Umbilical cord (tissue), 1 donor: ENCODE measurements at regions not wholly inside any gene's neighbourhood (a gene's known extent, or its start where the extent isn't known, plus 50 kb on each side); places are given as distances from the start of the nearest gene placed in this dataset.
"Not testable (repeated sequence)": the region's sequence is repeated elsewhere in the genome, so short reads cannot be mapped to it uniquely, and the experiment has no call there.

Source experiments
- DNase-seq: peaks from one replicate; pipeline ENCODE4 v3.0.0-alpha.2; 2015; ENCODE audit warnings: low spot score

- DNase-seq, result no peak
These were observed 760.0 kb downstream of the METTL4 start for GRCh38 chr18:1811282-1811681.

GRCh38 chr18:1825296-1825695 is 746.0 kb downstream of the METTL4 start:
- DNase-seq, result peak; percentile 1

- no peak for DNase-seq
These were observed 730.4 kb downstream of the METTL4 start for GRCh38 chr18:1840878-1841277.

GRCh38 chr18:1846640-1847039 is 724.7 kb downstream of the METTL4 start:
- DNase-seq, result no peak

- no peak for DNase-seq
These were observed 722.6 kb downstream of the METTL4 start for GRCh38 chr18:1848716-1849115.

GRCh38 chr18:1849386-1849785 is 721.9 kb downstream of the METTL4 start:
- no peak for DNase-seq

GRCh38 chr18:1857281-1857680 is 714.0 kb downstream of the METTL4 start:
- not testable (repeated sequence) for DNase-seq

GRCh38 chr18:1861473-1861872 is 709.8 kb downstream of the METTL4 start:
- DNase-seq, result no peak

GRCh38 chr18:1865869-1866268 is 705.4 kb downstream of the METTL4 start:
- DNase-seq, result no peak

GRCh38 chr18:1872274-1872673 is 699.0 kb downstream of the METTL4 start:
- DNase-seq, result no peak

- no peak for DNase-seq
These were observed 696.1 kb downstream of the METTL4 start for GRCh38 chr18:1875219-1875618.

GRCh38 chr18:1884623-1885022 is 686.7 kb downstream of the METTL4 start:
- no peak for DNase-seq

GRCh38 chr18:1891641-1892040 is 679.7 kb downstream of the METTL4 start:
- DNase-seq, result peak; percentile 5

- no peak for DNase-seq
These were observed 679.1 kb downstream of the METTL4 start for GRCh38 chr18:1892191-1892590.

GRCh38 chr18:1895456-1896185 is 675.7 kb downstream of the METTL4 start:
- no peak for DNase-seq

GRCh38 chr18:1906421-1906820 is 664.9 kb downstream of the METTL4 start:
- DNase-seq, result peak; percentile 58

- no peak for DNase-seq
These were observed 663.7 kb downstream of the METTL4 start for GRCh38 chr18:1907470-1908206.

- no peak for DNase-seq
These were observed 656.8 kb downstream of the METTL4 start for GRCh38 chr18:1914489-1914888.

GRCh38 chr18:1916869-1917523 is 654.3 kb downstream of the METTL4 start:
- no peak for DNase-seq

- no peak for DNase-seq
These were observed 653.7 kb downstream of the METTL4 start for GRCh38 chr18:1917569-1917968.

- DNase-seq, result peak; percentile 15
These were observed 649.2 kb downstream of the METTL4 start for GRCh38 chr18:1922066-1922465.

- DNase-seq, result no peak
These were observed 642.6 kb downstream of the METTL4 start for GRCh38 chr18:1928711-1929110.

- DNase-seq, result no peak
These were observed 641.6 kb downstream of the METTL4 start for GRCh38 chr18:1929720-1930119.
